ENCODE measurements at regions not wholly inside any gene's neighbourhood (a gene's known extent, or its start where the extent isn't known, plus 50 kb on each side); places are given as distances from the start of the nearest gene placed in this dataset.

DNA sequence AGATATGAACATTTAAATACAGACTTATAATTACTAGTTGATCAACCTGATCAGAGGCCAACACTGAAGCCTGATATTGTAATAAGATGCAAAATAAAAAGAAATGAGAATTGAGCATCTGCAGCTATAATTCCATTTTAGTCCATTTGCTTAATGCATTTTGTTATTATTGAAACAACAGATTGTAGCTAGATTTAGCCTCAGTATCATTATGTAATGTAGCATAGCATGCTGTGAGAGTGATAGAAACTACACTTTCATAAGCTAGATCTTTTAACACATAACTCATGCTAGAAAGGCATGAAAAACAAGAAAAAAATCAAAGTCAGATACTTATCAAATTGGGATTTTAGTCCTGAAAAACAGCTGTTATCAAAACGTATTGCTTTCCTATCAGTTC lies 292.7 kb upstream of the ADARB2 start:
- TF ChIP-seq, protein P1, sequence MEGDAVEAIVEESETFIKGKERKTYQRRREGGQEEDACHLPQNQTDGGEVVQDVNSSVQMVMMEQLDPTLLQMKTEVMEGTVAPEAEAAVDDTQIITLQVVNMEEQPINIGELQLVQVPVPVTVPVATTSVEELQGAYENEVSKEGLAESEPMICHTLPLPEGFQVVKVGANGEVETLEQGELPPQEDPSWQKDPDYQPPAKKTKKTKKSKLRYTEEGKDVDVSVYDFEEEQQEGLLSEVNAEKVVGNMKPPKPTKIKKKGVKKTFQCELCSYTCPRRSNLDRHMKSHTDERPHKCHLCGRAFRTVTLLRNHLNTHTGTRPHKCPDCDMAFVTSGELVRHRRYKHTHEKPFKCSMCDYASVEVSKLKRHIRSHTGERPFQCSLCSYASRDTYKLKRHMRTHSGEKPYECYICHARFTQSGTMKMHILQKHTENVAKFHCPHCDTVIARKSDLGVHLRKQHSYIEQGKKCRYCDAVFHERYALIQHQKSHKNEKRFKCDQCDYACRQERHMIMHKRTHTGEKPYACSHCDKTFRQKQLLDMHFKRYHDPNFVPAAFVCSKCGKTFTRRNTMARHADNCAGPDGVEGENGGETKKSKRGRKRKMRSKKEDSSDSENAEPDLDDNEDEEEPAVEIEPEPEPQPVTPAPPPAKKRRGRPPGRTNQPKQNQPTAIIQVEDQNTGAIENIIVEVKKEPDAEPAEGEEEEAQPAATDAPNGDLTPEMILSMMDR (IDR thresholded peaks at IDR 0.05), result no peak
- TF ChIP-seq EZH2 (IDR thresholded peaks at IDR 0.05), result no peak
- no peak for TF ChIP-seq EZH2phosphoT487 (IDR thresholded peaks at IDR 0.05)
